Endothelial cell of umbilical vein (primary cell): ENCODE measurements at regions not wholly inside any gene's neighbourhood (a gene's known extent, or its start where the extent isn't known, plus 50 kb on each side); places are given as distances from the start of the nearest gene placed in this dataset.

ENCODE experiments used
- BruUV-seq: library from RNA; stranded (reverse); fragments of 400-500 nt; replicated peaks from 2 replicates; lab custom pipeline; 2021; lab: Mats Ljungman, UMichigan
- CTCF ChIA-PET: fragments of 300-600, 350-600 bp; sonication (Branson Sonifier 250); formaldehyde crosslinking; loops from one replicate; lab custom pipeline; 2021; ENCODE audit warnings: antibody characterized with exemption, inconsistent platforms; lab: Charles Lee
- POLR2A ChIA-PET: fragments of 300-600, 350-600 bp; sonication (Branson Sonifier 250); formaldehyde crosslinking; loops from one replicate; lab custom pipeline; 2021; ENCODE audit warnings: antibody characterized with exemption, inconsistent platforms; lab: Charles Lee
- DNase-seq: peaks from one replicate; pipeline ENCODE4 v3.0.0-alpha.2; 2011; ENCODE audit warnings: low read depth, low spot score
- FAIRE-seq: peaks from 2 replicates; lab custom pipeline; 2011; peaks lifted over from hg19 to GRCh38; lab: Jason Lieb, UNC
- H2AFZ ChIP-seq: 2 replicates; pipeline ENCODE4 v1.6.0; 2012; ENCODE audit warnings: low read depth, low read length, control low read depth, inconsistent platforms
- H3K27ac ChIP-seq: 2 replicates; pipeline ENCODE4 v1.5.1; 2011; ENCODE audit warnings: low read depth, mild to moderate bottlenecking, control low read depth, low read length, moderate library complexity; ENCODE audit not compliant: insufficient read depth
- H3K27me3 ChIP-seq, 2 experiments: 2 replicates each; pipeline versions ENCODE4 v1.6.0 to v1.6.1; 2011; ENCODE audit warnings: low read length in 2 of 2, mixed read lengths in 1 of 2; ENCODE audit not compliant: control insufficient read depth in 2 of 2, insufficient read depth in 2 of 2
- H3K36me3 ChIP-seq, 2 experiments: 2 replicates in 1 of 2; 3 replicates in 1 of 2; pipeline ENCODE4 v1.5.1; 2011; ENCODE audit warnings: low read length in 2 of 2, mild to moderate bottlenecking in 1 of 2, moderate library complexity in 1 of 2; ENCODE audit not compliant: control insufficient read depth in 2 of 2, insufficient read depth in 2 of 2; ENCODE audit errors: extremely low read depth in 1 of 2
- H3K4me1 ChIP-seq: 3 replicates; pipeline ENCODE4 v1.5.1; 2011; ENCODE audit warnings: mild to moderate bottlenecking, low read length; ENCODE audit not compliant: control insufficient read depth, insufficient read depth; ENCODE audit errors: extremely low read depth
- H3K4me2 ChIP-seq: 2 replicates; pipeline ENCODE4 v1.6.1; 2011; ENCODE audit warnings: low read length, control low read depth, mixed read lengths; ENCODE audit not compliant: insufficient read depth
- H3K4me3 ChIP-seq, 3 experiments: fragments of 200-600 bp in 1 of 3; sonication (generic), shearing (Covaris generic) in 1 of 3; replicated peaks in 1 of 3; 2 replicates each; pipeline ENCODE4 v1.5.1; 2011 to 2016; ENCODE audit warnings: control low read depth in 3 of 3, low read length in 3 of 3, mild to moderate bottlenecking in 2 of 3, inconsistent platforms in 1 of 3, low read depth in 1 of 3, moderate library complexity in 1 of 3; ENCODE audit not compliant: insufficient read depth in 1 of 3
- H3K79me2 ChIP-seq: 2 replicates; pipeline ENCODE4 v1.6.0; 2012; ENCODE audit warnings: low read length, inconsistent platforms; ENCODE audit not compliant: control insufficient read depth, insufficient read depth
- H3K9ac ChIP-seq: replicated peaks from 2 replicates; pipeline ENCODE3; 2011; ENCODE audit warnings: low read length, control low read depth; ENCODE audit not compliant: insufficient read depth; ENCODE audit errors: extremely low read depth
- H3K9me1 ChIP-seq: replicated peaks from 3 replicates; pipeline ENCODE4 v1.6.0; 2011; ENCODE audit warnings: mild to moderate bottlenecking, low read length; ENCODE audit not compliant: control insufficient read depth, insufficient read depth; ENCODE audit errors: extremely low read depth
- H3K9me3 ChIP-seq: replicated peaks from 2 replicates; pipeline ENCODE4 v1.5.1; 2012; ENCODE audit warnings: low read length, inconsistent platforms; ENCODE audit not compliant: control insufficient read depth, insufficient read depth
- H4K20me1 ChIP-seq: replicated peaks from 2 replicates; pipeline ENCODE3; 2011; ENCODE audit warnings: mild to moderate bottlenecking, low read length; ENCODE audit not compliant: control insufficient read depth, insufficient read depth; ENCODE audit errors: extremely low read depth
- EZH2 ChIP-seq: IDR thresholded peaks from 2 replicates; pipeline ENCODE4 v1.6.1; 2012; ENCODE audit warnings: borderline replicate concordance, low read depth, mild to moderate bottlenecking, moderate library complexity, low read length, inconsistent platforms; ENCODE audit not compliant: severe bottlenecking
- FOS ChIP-seq: IDR thresholded peaks from 2 replicates; pipeline ENCODE4 v1.6.1; 2011; ENCODE audit warnings: mild to moderate bottlenecking, low read length, moderate library complexity, borderline replicate concordance; ENCODE audit not compliant: insufficient read depth
- GATA2 ChIP-seq: IDR thresholded peaks from 2 replicates; pipeline ENCODE4 v1.7.0; 2011; ENCODE audit warnings: low read depth, mild to moderate bottlenecking, moderate library complexity, mixed read lengths, low read length; ENCODE audit not compliant: insufficient read length, insufficient read depth
- JUN ChIP-seq: IDR thresholded peaks from 2 replicates; pipeline ENCODE4 v1.6.1; 2011; ENCODE audit warnings: borderline replicate concordance, low read depth; ENCODE audit not compliant: insufficient read length, insufficient read depth
- MAX ChIP-seq: IDR thresholded peaks from 2 replicates; pipeline ENCODE4 v1.6.1; 2011; ENCODE audit not compliant: insufficient read depth, insufficient read length
- MYC ChIP-seq: IDR thresholded peaks from one replicate; pipeline ENCODE4 v1.6.1; 2011; ENCODE audit warnings: mild to moderate bottlenecking, low read depth, low read length
- POLR2A ChIP-seq: IDR thresholded peaks from 2 replicates; pipeline ENCODE4 v1.6.1; 2012; ENCODE audit warnings: low read depth, mild to moderate bottlenecking, control low read depth, low read length
- POLR2AphosphoS5 ChIP-seq: IDR thresholded peaks from 2 replicates; pipeline ENCODE4 v1.6.1; 2012; ENCODE audit warnings: low read depth, mild to moderate bottlenecking, control low read depth, low read length, moderate library complexity; ENCODE audit not compliant: insufficient read depth
- dilution Hi-C: fragments of 300-500 bp; cut with MboI; formaldehyde crosslinking; loops from one replicate; pipeline ENCODE4 v1.15.0; 2019; ENCODE audit warnings: low sequenced_read_pairs; ENCODE audit not compliant: extremely low pct_ligation_motif_present
- intact Hi-C: fragments of 100-400 bp; cut with micrococcal nuclease; formaldehyde crosslinking; loops from one replicate; pipeline ENCODE4 v1.10.0; 2022
- TF ChIP-seq, protein P1 (sequence below), 2 donors: IDR thresholded peaks; 1 replicate in 1 of 2; 2 replicates in 1 of 2; pipeline ENCODE4 v1.5.1; 2011; ENCODE audit warnings: low read length in 2 of 2, mild to moderate bottlenecking in 2 of 2, moderate library complexity in 2 of 2, control low read depth in 1 of 2, inconsistent platforms in 1 of 2, low read depth in 1 of 2; ENCODE audit not compliant: insufficient read depth in 1 of 2; ENCODE audit errors: extremely low read depth in 1 of 2

DNA sequence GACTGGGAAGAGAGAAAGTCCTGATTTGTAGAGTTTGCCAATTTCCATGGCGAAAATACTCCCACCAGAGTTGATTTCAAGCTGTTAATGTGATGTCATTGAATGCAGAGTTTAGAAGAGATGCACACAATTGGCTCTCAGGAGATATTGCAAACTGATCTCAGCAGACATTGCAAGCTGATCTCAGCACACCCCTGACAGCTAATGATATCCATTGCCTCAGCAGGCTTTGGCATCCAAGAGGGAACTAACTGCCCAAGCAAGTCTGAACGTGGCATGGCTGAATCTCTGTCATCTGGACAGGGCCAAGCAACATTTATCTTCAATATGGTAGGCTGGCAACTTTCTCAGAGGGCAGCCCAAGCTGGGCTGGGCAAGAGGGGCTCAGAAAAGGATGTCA is 78.4 kb upstream of the CYP1B1 start:
- DNase-seq (no peak), FAIRE-seq (no peak)
- Histone ChIP-seq H3K9me1 (no peaks in the 10 kb centered on the region), H3K79me2 (no peaks in the 10 kb centered on the region), H4K20me1 (no peaks in the 10 kb centered on the region), H3K9me3 (no peaks in the 10 kb centered on the region), H3K27me3 (peaks cover 11 to 27% of the 10 kb centered on the region in 2 experiments), H3K36me3 (no peaks in the 10 kb centered on the region), H3K9ac (no peak overlapping the region), H3K4me1 (no peaks in the 10 kb centered on the region), H3K27ac (no peak overlapping the region), H3K4me2 (no peak overlapping the region), H3K4me3 (no peak overlapping the region), H2AFZ (no peak overlapping the region)
- intact Hi-C loops = no loop called here
- ChIA-PET POLR2A (no interaction called here), CTCF (no interaction called here)
- BruUV-seq = no TSS peak
- no peak for TF ChIP-seq POLR2A
- TF ChIP-seq, protein P1, sequence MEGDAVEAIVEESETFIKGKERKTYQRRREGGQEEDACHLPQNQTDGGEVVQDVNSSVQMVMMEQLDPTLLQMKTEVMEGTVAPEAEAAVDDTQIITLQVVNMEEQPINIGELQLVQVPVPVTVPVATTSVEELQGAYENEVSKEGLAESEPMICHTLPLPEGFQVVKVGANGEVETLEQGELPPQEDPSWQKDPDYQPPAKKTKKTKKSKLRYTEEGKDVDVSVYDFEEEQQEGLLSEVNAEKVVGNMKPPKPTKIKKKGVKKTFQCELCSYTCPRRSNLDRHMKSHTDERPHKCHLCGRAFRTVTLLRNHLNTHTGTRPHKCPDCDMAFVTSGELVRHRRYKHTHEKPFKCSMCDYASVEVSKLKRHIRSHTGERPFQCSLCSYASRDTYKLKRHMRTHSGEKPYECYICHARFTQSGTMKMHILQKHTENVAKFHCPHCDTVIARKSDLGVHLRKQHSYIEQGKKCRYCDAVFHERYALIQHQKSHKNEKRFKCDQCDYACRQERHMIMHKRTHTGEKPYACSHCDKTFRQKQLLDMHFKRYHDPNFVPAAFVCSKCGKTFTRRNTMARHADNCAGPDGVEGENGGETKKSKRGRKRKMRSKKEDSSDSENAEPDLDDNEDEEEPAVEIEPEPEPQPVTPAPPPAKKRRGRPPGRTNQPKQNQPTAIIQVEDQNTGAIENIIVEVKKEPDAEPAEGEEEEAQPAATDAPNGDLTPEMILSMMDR (IDR thresholded peaks at IDR 0.05; ENCODE audit: extremely low read depth in 1 of 2, insufficient read depth in 1 of 2, low read depth in 1 of 2, low read length in 2 of 2) = no peak
- TF ChIP-seq EZH2 = no peak
- TF ChIP-seq MYC = no peak
- TF ChIP-seq GATA2 = no peak
- no peak for TF ChIP-seq JUN
- no peak for TF ChIP-seq FOS
- no peak for TF ChIP-seq MAX
- TF ChIP-seq POLR2AphosphoS5 = no peak
- dilution Hi-C loops = no loop called here
